PC-9 (cell line): ENCODE measurements at regions not wholly inside any gene's neighbourhood (a gene's known extent, or its start where the extent isn't known, plus 50 kb on each side); places are given as distances from the start of the nearest gene placed in this dataset.

Experiments used
- BruUV-seq: library from RNA; stranded (reverse); fragments of 400-500 nt; replicated peaks from 2 replicates; lab custom pipeline; 2021; lab: Mats Ljungman, UMichigan
- CTCF ChIA-PET: fragments of 300-600 bp; sonication (Branson Sonifier 250); formaldehyde crosslinking; loops from one replicate; lab custom pipeline; 2022; ENCODE audit warnings: antibody characterized with exemption; lab: Charles Lee
- POLR2A ChIA-PET: fragments of 300-600 bp; sonication (Branson Sonifier 250); formaldehyde crosslinking; loops from one replicate; lab custom pipeline; 2022; ENCODE audit warnings: antibody characterized with exemption; ENCODE audit not compliant: unreplicated experiment; lab: Charles Lee
- DNase-seq, 2 experiments: peaks; one replicate each; pipeline versions ENCODE4 v3.0.0 to v3.0.0-alpha.2; 2015 to 2022; ENCODE audit warnings: mixed read lengths in 1 of 2
- H2AFZ ChIP-seq: fragments of 200-600 bp; sonication (generic); 2 replicates; pipeline ENCODE4 v1.8.1; 2017; ENCODE audit warnings: antibody characterized with exemption
- H3F3A ChIP-seq: fragments of 200-600 bp; sonication (generic); 2 replicates; pipeline ENCODE4 v1.8.1; 2017; ENCODE audit warnings: antibody characterized with exemption, mild to moderate bottlenecking, low read depth; ENCODE audit not compliant: insufficient read depth
- H3K27ac ChIP-seq: fragments of 200-600 bp; sonication (generic); 2 replicates; pipeline ENCODE4 v1.6.1; 2016; ENCODE audit warnings: mixed run types
- H3K27me3 ChIP-seq: fragments of 200-600 bp; sonication (generic); 2 replicates; pipeline ENCODE4 v1.6.1; 2016; ENCODE audit warnings: low read depth, mixed run types; ENCODE audit not compliant: insufficient read depth
- H3K36me3 ChIP-seq: fragments of 200-600 bp; sonication (generic); 2 replicates; pipeline ENCODE4 v1.6.1; 2016; ENCODE audit warnings: low read depth, mixed run types
- H3K4me1 ChIP-seq: fragments of 200-600 bp; sonication (generic); replicated peaks from 2 replicates; pipeline ENCODE4 v1.6.1; 2016; ENCODE audit warnings: mixed run types; ENCODE audit not compliant: insufficient read depth
- H3K4me2 ChIP-seq: fragments of 200-600 bp; sonication (generic); 2 replicates; pipeline ENCODE4 v1.6.1; 2017; ENCODE audit warnings: mixed run types
- H3K4me3 ChIP-seq: fragments of 200-600 bp; sonication (generic); 2 replicates; pipeline ENCODE4 v1.6.1; 2016; ENCODE audit warnings: mixed run types
- H3K79me2 ChIP-seq: fragments of 200-600 bp; sonication (generic); 2 replicates; pipeline ENCODE4 v1.6.1; 2017; ENCODE audit warnings: low read depth, mixed run types
- H3K9me2 ChIP-seq: fragments of 200-600 bp; sonication (generic); 2 replicates; pipeline ENCODE4 v1.8.1; 2017; ENCODE audit warnings: mild to moderate bottlenecking; ENCODE audit not compliant: insufficient read depth
- H3K9me3 ChIP-seq: fragments of 200-600 bp; sonication (generic); 2 replicates; pipeline ENCODE4 v1.8.1; 2016; ENCODE audit warnings: low read depth; ENCODE audit not compliant: insufficient read depth
- H4K20me1 ChIP-seq: fragments of 200-600 bp; sonication (generic); 2 replicates; pipeline ENCODE4 v1.8.1; 2017; ENCODE audit not compliant: insufficient read depth
- CTCF ChIP-seq: fragments of 200-600 bp; sonication (generic); conservative IDR thresholded peaks from 2 replicates; pipeline ENCODE4 v1.6.1; 2017; ENCODE audit warnings: mixed run types, antibody characterized with exemption, mild to moderate bottlenecking, moderate library complexity
- EZH2 ChIP-seq: fragments of 200-600 bp; sonication (generic); IDR thresholded peaks from 2 replicates; pipeline ENCODE4 v1.8.0; 2017; ENCODE audit warnings: antibody characterized with exemption, low read depth
- intact Hi-C: fragments of 100-400 bp; cut with micrococcal nuclease; formaldehyde crosslinking; loops from one replicate; pipeline ENCODE4 v1.10.0; 2022; ENCODE audit not compliant: unreplicated experiment

- no peak overlapping the region for H2AFZ ChIP-seq
- H3K36me3 ChIP-seq, result no peaks in the 10 kb centered on the region
- H3K9me3 ChIP-seq, result no peaks in the 10 kb centered on the region; the same call in 1 of the 2 replicates
- no peak for DNase-seq
- no peaks in the 10 kb centered on the region for H4K20me1 ChIP-seq
- ChIA-PET POLR2A (interaction anchor here (0.6 kb wide), 1 partner anchor 397 kb away, joined by 13 read pairs; no protein-coding TSS in a partner anchor), CTCF (no interaction called here)
- H3K4me2 ChIP-seq, result no peak overlapping the region
- H3K9me2 ChIP-seq, result no peaks in the 10 kb centered on the region
- H3K79me2 ChIP-seq, result no peaks in the 10 kb centered on the region
- H3K27me3 ChIP-seq, result no peaks in the 10 kb centered on the region
- H3K4me3 ChIP-seq, result no peak overlapping the region
- H3F3A ChIP-seq, result no peaks in the 10 kb centered on the region
- intact Hi-C loops, result no loop called here
- BruUV-seq, result no TSS peak
- H3K4me1 ChIP-seq, result no peaks in the 10 kb centered on the region
- TF ChIP-seq CTCF (no peak), EZH2 (no peak)
- no peak overlapping the region for H3K27ac ChIP-seq
These were observed 59.3 kb upstream of the WT1 start for GRCh38 chr11:32494629-32495028.

DNA sequence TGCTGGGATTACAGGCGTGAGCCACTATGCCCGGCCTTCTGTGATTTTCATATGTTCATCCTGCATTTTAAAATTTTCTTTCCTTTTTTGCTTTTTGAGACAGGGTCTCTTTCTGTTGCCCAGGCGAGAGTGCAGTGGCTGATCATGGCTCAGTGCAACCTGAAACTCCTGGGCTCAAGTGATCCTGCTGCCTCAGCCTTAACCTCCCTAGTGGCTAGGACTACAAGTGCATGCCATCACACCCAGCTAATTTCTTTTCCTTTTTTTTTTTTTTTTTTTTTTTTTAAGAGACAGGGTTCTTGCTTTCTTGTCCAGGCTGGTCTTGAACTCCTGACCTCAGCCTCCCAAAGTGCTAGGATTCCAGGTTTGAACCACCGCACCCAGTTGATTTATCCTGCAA is 54.1 kb upstream of the WT1 start:
- H3K27me3 ChIP-seq, result peaks cover 3% of the 10 kb centered on the region; the same call in 1 of the 2 replicates
- H4K20me1 ChIP-seq, result no peaks in the 10 kb centered on the region
- no peak overlapping the region for H3K4me2 ChIP-seq
- H2AFZ ChIP-seq, result no peak overlapping the region
- no peak for TF ChIP-seq EZH2
- TF ChIP-seq CTCF, result 0 out of 2 replicates have a peak, but pooled peaks have one; percentile 23
- POLR2A ChIA-PET, result no interaction called here
- no peaks in the 10 kb centered on the region for H3F3A ChIP-seq
- H3K9me2 ChIP-seq, result no peaks in the 10 kb centered on the region
- H3K9me3 ChIP-seq, result no peaks in the 10 kb centered on the region; the same call in 1 of the 2 replicates
- H3K36me3 ChIP-seq, result no peaks in the 10 kb centered on the region
- no TSS peak for BruUV-seq
- no peaks in the 10 kb centered on the region for H3K79me2 ChIP-seq
- H3K4me3 ChIP-seq, result no peak overlapping the region
- CTCF ChIA-PET, result no interaction called here
- intact Hi-C loops, result no loop called here
- DNase-seq, result no peak
- H3K27ac ChIP-seq, result no peak overlapping the region
- no peaks in the 10 kb centered on the region for H3K4me1 ChIP-seq

DNA sequence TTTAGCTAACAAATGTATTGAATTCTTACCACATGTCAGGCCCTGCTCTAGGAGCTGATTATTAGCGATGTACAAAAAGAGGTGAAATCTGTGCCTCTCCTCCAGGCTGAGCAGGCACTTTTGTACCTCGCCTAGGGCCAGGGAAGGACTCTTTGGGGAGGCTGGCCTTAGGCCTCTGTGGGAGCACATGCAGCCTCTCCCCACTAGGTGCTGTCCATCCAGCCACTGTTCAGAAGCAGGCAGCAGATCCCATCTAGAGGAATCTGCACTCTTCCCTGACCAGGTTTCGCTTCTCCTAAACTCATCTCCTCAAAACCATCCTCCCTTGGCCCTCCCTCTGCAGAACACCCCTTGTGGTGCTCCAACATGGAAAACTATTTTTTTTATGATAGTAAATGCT is 51.9 kb upstream of the WT1 start:
- intact Hi-C loops, result no loop called here
- peak; percentile 2 to 26 for DNase-seq
- POLR2A ChIA-PET, result no interaction called here
- no peaks in the 10 kb centered on the region for H3K4me1 ChIP-seq
- H4K20me1 ChIP-seq, result no peaks in the 10 kb centered on the region
- H3K4me3 ChIP-seq, result no peak overlapping the region
- TF ChIP-seq CTCF (peak; percentile 50; the same call in 1 of the 2 replicates), EZH2 (no peak)
- no peaks in the 10 kb centered on the region; the same call in 1 of the 2 replicates for H3K9me3 ChIP-seq
- CTCF ChIA-PET, result no interaction called here
- no peaks in the 10 kb centered on the region for H3K79me2 ChIP-seq
- no peaks in the 10 kb centered on the region for H3F3A ChIP-seq
- H3K4me2 ChIP-seq, result no peak overlapping the region
- peaks cover 3% of the 10 kb centered on the region; the same call in 1 of the 2 replicates for H3K27me3 ChIP-seq
- H3K36me3 ChIP-seq, result no peaks in the 10 kb centered on the region
- BruUV-seq, result no TSS peak
- no peak overlapping the region for H2AFZ ChIP-seq
- H3K27ac ChIP-seq, result no peak overlapping the region
- H3K9me2 ChIP-seq, result no peaks in the 10 kb centered on the region
